ENCODE measurements at regions not wholly inside any gene's neighbourhood (a gene's known extent, or its start where the extent isn't known, plus 50 kb on each side); places are given as distances from the start of the nearest gene placed in this dataset.
"Not testable (repeated sequence)": the region's sequence is repeated elsewhere in the genome, so short reads cannot be mapped to it uniquely, and the experiment has no call there.

DNA sequence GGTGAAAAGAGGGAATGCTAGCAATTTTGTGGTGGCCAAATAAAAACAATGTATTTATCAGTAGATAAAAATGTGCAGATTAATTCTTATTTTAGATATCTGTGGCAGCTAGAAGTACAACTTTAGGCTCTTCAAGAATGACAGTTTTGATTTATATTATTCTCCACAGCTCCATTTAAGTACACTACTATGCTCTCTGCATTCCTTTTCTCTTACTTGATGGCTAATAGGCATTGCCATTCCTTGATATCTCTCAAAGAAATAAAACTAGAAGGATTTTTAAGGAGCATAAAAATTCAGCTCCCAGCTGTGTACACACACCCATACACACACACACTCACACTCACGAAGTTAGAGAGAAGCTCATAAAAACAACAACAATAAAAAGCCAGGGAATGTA, 59.4 kb upstream of the H2AZ1 start:
- no peaks in the 10 kb centered on the region for H3K4me1 ChIP-seq (ENCODE audit: control insufficient read depth in 1 of 2, insufficient read depth in 2 of 2, low read length in 2 of 2)
- H3K9me3 ChIP-seq (ENCODE audit: control insufficient read depth, low read length): no peaks in the 10 kb centered on the region
- intact Hi-C loops (cut with DNase I): no loop called here
- peaks cover 0 to 1% of the 10 kb centered on the region in 2 donors for H3K27me3 ChIP-seq (ENCODE audit: control insufficient read depth in 1 of 2, insufficient read depth in 2 of 2, low read length in 1 of 2)
- H3K36me3 ChIP-seq (ENCODE audit: control insufficient read depth in 1 of 2, insufficient read depth in 2 of 2, low read length in 1 of 2): no peaks in the 10 kb centered on the region
- H3K27ac ChIP-seq (ENCODE audit: low read depth in 1 of 2, low read length in 2 of 2): no peak overlapping the region
- H3K4me3 ChIP-seq (ENCODE audit: low read length in 2 of 2): no peak overlapping the region
- ATAC-seq (ENCODE audit: low FRiP score) (no peak), DNase-seq (no peak)
- 0 to 10% methylated on average over 1 of the region's 1 CpG for WGBS, 2 donors

DNA sequence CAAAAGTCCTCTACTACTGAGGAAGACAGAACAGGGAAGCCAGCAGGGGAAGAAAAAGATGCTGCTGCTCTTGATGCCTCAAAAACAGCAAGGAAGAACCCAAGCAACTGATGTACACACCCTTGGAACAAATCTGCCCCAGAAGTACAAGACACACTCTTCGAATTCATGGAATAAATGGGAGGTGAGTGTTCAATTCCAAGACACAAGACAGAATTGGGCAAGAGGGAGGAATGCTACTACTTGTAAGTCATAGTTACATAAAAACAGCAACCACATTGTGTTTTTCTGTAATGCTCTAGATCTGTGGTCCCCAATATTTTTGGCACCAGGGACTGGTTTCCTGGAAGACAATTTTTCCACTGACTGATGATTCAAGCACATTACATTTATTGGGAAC, 58.0 kb upstream of the H2AZ1 start:
- 85 to 86% methylated on average over 1 of the region's 1 CpG for WGBS, 2 donors
- Histone ChIP-seq H3K27ac (ENCODE audit: low read depth in 1 of 2, low read length in 2 of 2) (no peak overlapping the region), H3K4me3 (ENCODE audit: low read length in 2 of 2) (no peak overlapping the region), H3K27me3 (ENCODE audit: control insufficient read depth in 1 of 2, insufficient read depth in 2 of 2, low read length in 1 of 2) (peaks cover 0 to 1% of the 10 kb centered on the region in 2 donors), H3K4me1 (ENCODE audit: control insufficient read depth in 1 of 2, insufficient read depth in 2 of 2, low read length in 2 of 2) (no peaks in the 10 kb centered on the region), H3K9me3 (ENCODE audit: control insufficient read depth, low read length) (no peaks in the 10 kb centered on the region), H3K36me3 (ENCODE audit: control insufficient read depth in 1 of 2, insufficient read depth in 2 of 2, low read length in 1 of 2) (no peaks in the 10 kb centered on the region)
- intact Hi-C loops (cut with DNase I): no loop called here
- no peak for DNase-seq
- ATAC-seq (ENCODE audit: low FRiP score): no peak

DNA sequence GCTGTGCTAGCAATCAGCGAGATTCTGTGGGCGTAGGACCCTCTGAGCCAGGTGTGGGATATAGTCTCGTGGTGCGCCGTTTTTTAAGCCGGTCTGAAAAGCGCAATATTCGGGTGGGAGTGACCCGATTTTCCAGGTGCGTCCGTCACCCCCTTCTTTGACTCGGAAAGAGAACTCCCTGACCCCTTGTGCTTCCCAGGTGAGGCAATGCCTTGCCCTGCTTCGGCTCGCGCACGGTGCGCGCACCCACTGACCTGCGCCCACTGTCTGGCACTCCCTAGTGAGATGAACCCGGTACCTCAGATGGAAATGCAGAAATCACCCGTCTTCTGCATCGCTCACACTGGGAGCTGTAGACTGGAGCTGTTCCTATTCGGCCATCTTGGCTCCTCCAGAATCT, 56.1 kb upstream of the H2AZ1 start:
- H3K27me3 ChIP-seq (ENCODE audit: control insufficient read depth in 1 of 2, insufficient read depth in 2 of 2, low read length in 1 of 2); H3K27ac ChIP-seq (ENCODE audit: low read depth in 1 of 2, low read length in 2 of 2); H3K4me3 ChIP-seq (ENCODE audit: low read length in 2 of 2); H3K4me1 ChIP-seq (ENCODE audit: control insufficient read depth in 1 of 2, insufficient read depth in 2 of 2, low read length in 2 of 2); intact Hi-C loops (cut with DNase I); DNase-seq; ATAC-seq (ENCODE audit: low FRiP score); H3K9me3 ChIP-seq (ENCODE audit: control insufficient read depth, low read length); H3K36me3 ChIP-seq (ENCODE audit: control insufficient read depth in 1 of 2, insufficient read depth in 2 of 2, low read length in 1 of 2): not testable (repeated sequence)
- 98 to 99% methylated on average over 9 to 14 of the region's 23 CpGs for WGBS, 2 donors

Data from aorta (tissue), 5 donors.